SU-DHL-6 (cell line): ENCODE measurements at regions not wholly inside any gene's neighbourhood (a gene's known extent, or its start where the extent isn't known, plus 50 kb on each side); places are given as distances from the start of the nearest gene placed in this dataset.

Source experiments
- H2AFZ ChIP-seq: fragments of 200-600 bp; sonication (generic); 2 replicates; pipeline ENCODE4 v1.6.1; 2014; ENCODE audit warnings: low read depth, mild to moderate bottlenecking, moderate library complexity, mixed read lengths, antibody characterized with exemption, low read length; ENCODE audit not compliant: severe bottlenecking
- H3F3A ChIP-seq: fragments of 200-600 bp; shearing (Covaris generic); 2 replicates; pipeline ENCODE4 v1.6.0; 2016; ENCODE audit warnings: antibody characterized with exemption, mild to moderate bottlenecking; ENCODE audit not compliant: insufficient read depth
- H3K27ac ChIP-seq: fragments of 200-600 bp; sonication (generic); 2 replicates; pipeline ENCODE4 v1.5.1; 2016; ENCODE audit warnings: low read depth, mild to moderate bottlenecking, low read length, moderate library complexity, mixed read lengths
- H3K27me3 ChIP-seq: fragments of 200-600 bp; sonication (generic), shearing (Covaris generic); 2 replicates; pipeline ENCODE4 v1.6.0; 2014; ENCODE audit warnings: mild to moderate bottlenecking, low read length
- H3K36me3 ChIP-seq: fragments of 200-600 bp; sonication (generic); 2 replicates; pipeline ENCODE4 v1.6.1; 2014; ENCODE audit warnings: mild to moderate bottlenecking, low read length, mixed read lengths
- H3K4me2 ChIP-seq: fragments of 300-600, 200-600 bp; shearing (Covaris generic), sonication (generic); 2 replicates; pipeline ENCODE4 v1.6.0; 2014; ENCODE audit warnings: low read length, low read depth, mild to moderate bottlenecking; ENCODE audit not compliant: poor library complexity, severe bottlenecking
- H3K4me3 ChIP-seq: fragments of 200-600 bp; sonication (generic); 2 replicates; pipeline ENCODE4 v1.5.1; 2014; ENCODE audit warnings: antibody characterized with exemption, low read length, mild to moderate bottlenecking, mixed read lengths; ENCODE audit not compliant: insufficient read depth, poor library complexity, severe bottlenecking
- H3K79me2 ChIP-seq: fragments of 200-600 bp; sonication (generic); 2 replicates; pipeline ENCODE4 v1.6.1; 2014; ENCODE audit warnings: mild to moderate bottlenecking, low read length, moderate library complexity; ENCODE audit not compliant: insufficient read depth
- H3K9ac ChIP-seq: fragments of 200-600 bp; sonication (generic); 2 replicates; pipeline ENCODE4 v1.7.0; 2014; ENCODE audit warnings: mild to moderate bottlenecking, low read length
- H3K9me2 ChIP-seq: fragments of 200-600 bp; sonication (generic); replicated peaks from 2 replicates; pipeline ENCODE4 v1.6.1; 2014; ENCODE audit warnings: low read length; ENCODE audit not compliant: insufficient read depth
- H3K9me3 ChIP-seq: fragments of 200-600 bp; sonication (generic); 2 replicates; pipeline ENCODE4 v1.6.1; 2014; ENCODE audit warnings: low read length, mixed read lengths; ENCODE audit not compliant: insufficient read depth
- H4K20me1 ChIP-seq: fragments of 200-600 bp; sonication (generic); 2 replicates; pipeline ENCODE4 v1.6.1; 2014; ENCODE audit warnings: low read depth, mild to moderate bottlenecking, antibody characterized with exemption, low read length, moderate library complexity, mixed read lengths
- CTCF ChIP-seq: fragments of 200-600 bp; sonication (generic); IDR thresholded peaks from one replicate; pipeline ENCODE4 v1.5.1; 2017; ENCODE audit warnings: antibody characterized with exemption, mild to moderate bottlenecking, low read length, moderate library complexity; ENCODE audit not compliant: insufficient read depth, poor library complexity, severe bottlenecking
- EZH2phosphoT487 ChIP-seq: fragments of 200-600 bp; sonication (generic), shearing (Covaris generic); conservative IDR thresholded peaks from 2 replicates; pipeline ENCODE4 v1.6.1; 2018; ENCODE audit warnings: mild to moderate bottlenecking, antibody characterized with exemption, low read length, moderate library complexity, mixed read lengths

- Histone ChIP-seq H3K79me2 (no peaks in the 10 kb centered on the region), H3K36me3 (no peaks in the 10 kb centered on the region), H3F3A (no peaks in the 10 kb centered on the region), H2AFZ (no peak overlapping the region), H3K4me2 (no peak overlapping the region), H3K9me2 (no peaks in the 10 kb centered on the region), H3K27me3 (no peaks in the 10 kb centered on the region), H4K20me1 (no peaks in the 10 kb centered on the region), H3K9ac (no peak overlapping the region), H3K9me3 (no peaks in the 10 kb centered on the region), H3K27ac (no peak overlapping the region), H3K4me3 (no peak overlapping the region)
- TF ChIP-seq EZH2phosphoT487 (no peak), CTCF (no peak)
Measured at GRCh38 chrX:45368705-45369104, 168.0 kb upstream of the DIPK2B start.

- Histone ChIP-seq H3K9me3 (no peaks in the 10 kb centered on the region), H3K27ac (no peak overlapping the region), H3K4me3 (no peak overlapping the region), H3F3A (no peaks in the 10 kb centered on the region), H3K27me3 (no peaks in the 10 kb centered on the region), H2AFZ (no peak overlapping the region), H3K4me2 (no peak overlapping the region), H3K79me2 (no peaks in the 10 kb centered on the region), H3K9me2 (no peaks in the 10 kb centered on the region), H4K20me1 (no peaks in the 10 kb centered on the region), H3K36me3 (no peaks in the 10 kb centered on the region), H3K9ac (no peak overlapping the region)
- TF ChIP-seq CTCF (no peak), EZH2phosphoT487 (no peak)
Measured at GRCh38 chrX:45363596-45363995, 162.9 kb upstream of the DIPK2B start.

- Histone ChIP-seq H3K9me2 (no peaks in the 10 kb centered on the region), H3K27ac (no peak overlapping the region), H3K4me3 (no peak overlapping the region), H3K27me3 (no peaks in the 10 kb centered on the region), H3K36me3 (no peaks in the 10 kb centered on the region), H3K4me2 (no peak overlapping the region), H3K9ac (no peak overlapping the region), H2AFZ (no peak overlapping the region), H3F3A (no peaks in the 10 kb centered on the region), H4K20me1 (no peaks in the 10 kb centered on the region), H3K79me2 (no peaks in the 10 kb centered on the region), H3K9me3 (no peaks in the 10 kb centered on the region)
- no peak for TF ChIP-seq EZH2phosphoT487
Measured at GRCh38 chrX:45360571-45360970, 159.9 kb upstream of the DIPK2B start.

GRCh38 chrX:45358392-45358791 lies 157.7 kb upstream of the DIPK2B start:
- Histone ChIP-seq H2AFZ (no peak overlapping the region), H3K36me3 (no peaks in the 10 kb centered on the region), H3K9me3 (no peaks in the 10 kb centered on the region), H3K9me2 (no peaks in the 10 kb centered on the region), H3K4me3 (no peak overlapping the region), H3K79me2 (no peaks in the 10 kb centered on the region), H4K20me1 (no peaks in the 10 kb centered on the region), H3F3A (no peaks in the 10 kb centered on the region), H3K9ac (no peak overlapping the region), H3K27ac (no peak overlapping the region), H3K27me3 (no peaks in the 10 kb centered on the region), H3K4me2 (no peak overlapping the region)
- no peak for TF ChIP-seq EZH2phosphoT487
